GM21381 (cell line): ENCODE measurements at regions not wholly inside any gene's neighbourhood (a gene's known extent, or its start where the extent isn't known, plus 50 kb on each side); places are given as distances from the start of the nearest gene placed in this dataset.
"Not testable (repeated sequence)": the region's sequence is repeated elsewhere in the genome, so short reads cannot be mapped to it uniquely, and the experiment has no call there.

ENCODE experiments used
- ATAC-seq: cut with Tn5 transposase; IDR thresholded peaks from one replicate; pipeline ENCODE4 v1.9.1; 2021; ENCODE audit warnings: mild to moderate bottlenecking, moderate library complexity; ENCODE audit not compliant: unreplicated experiment

DNA sequence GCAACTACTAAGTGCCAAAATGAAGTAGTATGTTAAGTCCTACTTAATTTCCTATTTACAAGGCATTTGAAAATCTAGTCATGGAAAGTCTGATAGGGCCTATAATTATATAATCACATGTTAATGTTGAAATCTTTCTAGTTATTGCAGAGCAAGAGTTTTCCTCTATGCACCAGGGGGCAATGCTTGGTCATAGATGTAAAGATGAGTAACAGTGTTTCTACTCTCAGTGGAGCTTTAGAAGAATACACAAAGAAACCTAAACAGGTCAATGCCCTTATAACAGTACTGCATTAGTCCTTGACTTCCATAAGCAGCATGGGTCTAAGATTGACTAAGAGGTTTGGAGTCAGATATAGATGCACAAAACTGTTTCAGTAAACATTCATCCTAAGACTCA lies 218.7 kb downstream of the KCTD12 start:
- no peak for ATAC-seq

- no peak for ATAC-seq
Observed at GRCh38 chr13:76663592-76664335, 222.4 kb downstream of the KCTD12 start.

- ATAC-seq = not testable (repeated sequence)
Observed at GRCh38 chr13:76659074-76659473, 227.1 kb downstream of the KCTD12 start.

DNA sequence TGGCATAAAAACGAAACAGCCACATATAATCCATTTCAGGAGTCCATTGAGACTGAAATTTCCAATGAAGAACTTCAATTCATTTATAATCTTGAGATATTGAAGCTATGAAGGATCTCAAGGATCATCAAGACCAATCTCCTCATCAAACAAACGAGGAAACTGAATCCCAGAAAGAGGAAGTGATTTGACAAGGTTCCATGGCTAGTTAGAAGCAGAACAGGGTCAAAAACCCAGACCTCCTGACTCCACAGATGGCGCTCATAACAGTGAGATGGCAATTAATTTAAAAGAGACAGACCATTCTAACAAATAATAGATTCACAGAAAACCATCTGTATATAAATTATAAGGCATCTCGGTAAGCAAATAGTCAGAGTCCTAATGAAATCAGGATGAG lies 229.7 kb downstream of the KCTD12 start:
- no peak for ATAC-seq

DNA sequence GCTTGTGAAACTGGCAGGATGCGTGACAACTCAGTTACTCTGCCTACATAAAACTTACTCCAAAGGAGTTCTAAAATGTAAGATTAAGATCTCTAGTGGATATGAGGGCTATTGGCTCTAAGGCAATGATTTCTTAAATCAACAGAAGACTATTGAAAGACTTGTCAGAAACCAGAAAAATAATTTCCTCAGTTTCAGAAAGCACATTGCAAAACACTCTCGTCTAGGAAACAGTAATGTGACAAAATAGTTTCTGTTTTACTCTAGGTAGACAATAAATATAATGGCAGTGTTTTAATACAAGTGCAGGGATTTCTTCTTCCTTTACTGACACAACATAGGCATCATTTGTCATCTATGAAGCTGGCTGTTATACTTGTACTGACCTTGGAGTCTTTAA lies 230.1 kb downstream of the KCTD12 start:
- no peak for ATAC-seq

- no peak for ATAC-seq
Observed at GRCh38 chr13:76654263-76654662, 231.9 kb downstream of the KCTD12 start.

DNA sequence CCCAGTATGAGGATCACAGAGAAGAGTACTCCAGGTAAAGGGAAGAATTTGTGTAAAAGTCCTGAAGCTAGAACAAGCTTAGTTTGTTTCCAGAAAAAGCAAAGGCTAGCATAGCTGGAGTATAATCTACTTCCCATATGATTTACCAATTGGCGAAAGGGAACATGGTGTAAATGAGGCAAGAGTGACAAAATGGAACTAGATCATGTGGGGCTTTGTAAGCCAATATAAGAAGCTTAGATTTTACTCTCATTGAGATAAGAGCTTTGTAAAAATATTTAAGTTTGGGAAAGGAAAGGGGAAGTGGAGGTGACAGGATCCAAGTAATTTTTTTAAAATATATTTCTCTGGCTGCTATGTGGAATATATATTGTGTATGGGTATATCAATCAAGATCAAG lies 234.9 kb downstream of the KCTD12 start:
- no peak for ATAC-seq

DNA sequence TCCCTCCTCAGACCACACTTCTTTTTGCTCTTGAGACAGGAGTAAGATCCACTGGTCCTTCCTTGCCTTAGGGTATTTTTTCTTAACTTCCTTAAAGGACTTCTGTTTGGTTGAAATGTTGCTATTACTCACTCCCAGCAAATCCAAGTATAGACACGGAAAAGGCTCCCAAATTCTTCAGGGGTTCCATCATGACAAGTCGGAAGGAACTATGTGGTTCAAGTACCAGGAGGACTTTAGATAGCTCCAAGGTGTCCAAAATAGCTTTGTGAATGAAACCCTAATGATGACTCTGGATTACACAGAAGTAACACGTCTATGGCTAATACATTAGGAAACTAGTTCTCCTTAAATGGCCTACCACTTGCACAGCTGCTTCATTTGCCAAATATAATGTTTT lies 238.7 kb downstream of the KCTD12 start:
- no peak for ATAC-seq

DNA sequence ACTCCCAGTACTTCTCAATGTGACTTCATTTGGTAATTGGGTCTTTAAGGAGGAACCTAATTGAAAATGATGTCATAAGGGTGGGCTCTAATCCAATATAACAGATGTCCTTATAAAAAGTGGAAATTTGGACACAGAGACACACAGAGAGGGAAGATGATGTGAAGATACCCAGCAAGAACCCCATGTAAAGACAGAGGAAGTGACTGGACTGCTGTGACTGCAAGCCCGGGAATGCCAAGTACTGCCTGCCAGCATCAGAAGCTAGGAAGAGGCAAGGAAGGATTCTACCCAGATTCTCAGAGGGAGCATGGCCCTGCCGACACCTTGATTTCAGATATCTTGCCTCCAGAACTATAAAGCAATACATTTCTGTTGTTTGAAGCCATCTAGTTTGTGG lies 239.3 kb downstream of the KCTD12 start:
- no peak for ATAC-seq

DNA sequence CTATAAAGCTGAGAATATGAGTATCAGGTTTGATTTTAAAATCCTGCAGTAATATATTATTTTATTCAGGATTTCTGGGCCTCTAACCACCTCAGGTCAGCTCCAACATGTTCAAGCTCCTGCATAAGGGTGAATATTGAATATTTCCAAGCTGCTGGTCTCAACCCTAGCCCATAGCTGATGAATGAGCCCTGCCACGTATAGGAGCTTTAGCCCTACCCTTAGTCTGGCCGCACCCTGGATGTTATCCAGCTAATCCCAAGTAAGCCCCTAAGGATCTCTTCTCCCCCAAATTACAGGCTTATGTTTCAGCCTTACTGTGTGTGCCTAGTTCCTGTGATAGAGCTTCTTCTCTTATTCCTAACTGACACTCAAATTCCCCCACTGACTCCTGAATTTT lies 240.6 kb downstream of the KCTD12 start:
- ATAC-seq = no peak

GRCh38 chr13:76644906-76645305 lies 241.3 kb downstream of the KCTD12 start:
- no peak for ATAC-seq

- no peak for ATAC-seq
Observed at GRCh38 chr13:76643596-76643995, 242.6 kb downstream of the KCTD12 start.

DNA sequence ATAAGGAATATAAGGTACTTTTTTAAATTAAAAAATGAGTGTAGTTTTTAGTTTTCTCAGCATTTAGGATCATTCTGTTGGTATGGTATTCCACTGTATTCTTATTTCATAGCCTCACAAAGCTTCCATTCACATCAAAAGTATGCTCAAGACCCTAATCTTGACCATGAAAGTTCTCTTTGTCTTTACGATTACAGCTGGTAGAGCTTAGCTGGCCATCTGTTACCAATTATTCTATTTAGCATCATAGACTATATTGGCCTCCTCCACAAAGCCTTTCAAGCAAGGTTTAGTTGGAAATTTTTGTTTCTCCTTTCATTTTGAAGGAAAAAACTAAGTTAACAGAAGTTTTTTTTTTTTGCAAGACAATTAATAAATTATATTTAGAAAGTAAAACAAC lies 245.1 kb downstream of the KCTD12 start:
- no peak for ATAC-seq

GRCh38 chr13:76638882-76639281 lies 247.3 kb downstream of the KCTD12 start:
- no peak for ATAC-seq

DNA sequence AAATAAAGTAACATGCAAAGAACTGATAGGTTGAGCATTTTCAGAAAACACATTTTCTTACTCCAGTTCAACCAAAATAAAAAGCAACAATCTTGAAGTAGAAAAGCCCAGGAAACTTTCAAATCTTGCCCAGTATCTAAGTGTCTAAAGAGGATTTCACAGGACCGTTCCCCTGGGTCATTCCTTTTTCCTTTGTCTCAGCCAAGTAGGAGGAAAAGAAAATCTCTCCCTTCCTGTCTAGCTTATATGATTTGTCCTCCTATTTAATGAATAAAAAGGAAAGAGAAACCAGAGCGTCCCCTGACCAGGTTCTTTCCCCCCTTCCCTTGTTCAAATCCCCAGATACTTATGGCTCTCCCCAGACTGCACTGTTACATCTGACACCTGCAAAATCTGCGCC lies 248.0 kb downstream of the KCTD12 start:
- no peak for ATAC-seq

DNA sequence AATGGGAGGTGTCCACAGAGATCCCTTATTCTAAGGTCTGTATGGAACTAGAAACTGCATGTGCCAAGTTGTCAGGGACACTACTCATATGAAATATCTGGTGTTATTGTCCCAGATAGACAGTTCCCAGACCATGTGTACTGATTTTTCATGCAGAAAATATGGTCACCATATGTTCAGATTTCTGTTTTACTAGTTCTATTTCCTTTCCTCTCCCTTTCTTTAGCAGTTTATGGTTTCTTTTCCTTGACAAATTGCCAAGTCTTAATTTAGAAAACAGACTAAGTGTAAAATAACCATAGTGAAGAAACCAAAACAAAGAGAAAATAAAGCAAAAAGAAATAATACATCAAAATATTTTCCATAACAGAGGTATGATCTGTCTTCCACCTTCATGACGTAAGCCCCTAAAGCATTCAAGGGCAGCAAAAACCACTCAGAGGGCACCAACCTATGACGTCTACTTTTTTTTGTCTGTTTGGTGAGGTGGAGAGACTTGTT lies 248.5 kb downstream of the KCTD12 start:
- no peak for ATAC-seq

GRCh38 chr13:76636829-76637228 lies 249.4 kb downstream of the KCTD12 start:
- no peak for ATAC-seq

- no peak for ATAC-seq
Observed at GRCh38 chr13:76635232-76636230, 250.7 kb downstream of the KCTD12 start.

DNA sequence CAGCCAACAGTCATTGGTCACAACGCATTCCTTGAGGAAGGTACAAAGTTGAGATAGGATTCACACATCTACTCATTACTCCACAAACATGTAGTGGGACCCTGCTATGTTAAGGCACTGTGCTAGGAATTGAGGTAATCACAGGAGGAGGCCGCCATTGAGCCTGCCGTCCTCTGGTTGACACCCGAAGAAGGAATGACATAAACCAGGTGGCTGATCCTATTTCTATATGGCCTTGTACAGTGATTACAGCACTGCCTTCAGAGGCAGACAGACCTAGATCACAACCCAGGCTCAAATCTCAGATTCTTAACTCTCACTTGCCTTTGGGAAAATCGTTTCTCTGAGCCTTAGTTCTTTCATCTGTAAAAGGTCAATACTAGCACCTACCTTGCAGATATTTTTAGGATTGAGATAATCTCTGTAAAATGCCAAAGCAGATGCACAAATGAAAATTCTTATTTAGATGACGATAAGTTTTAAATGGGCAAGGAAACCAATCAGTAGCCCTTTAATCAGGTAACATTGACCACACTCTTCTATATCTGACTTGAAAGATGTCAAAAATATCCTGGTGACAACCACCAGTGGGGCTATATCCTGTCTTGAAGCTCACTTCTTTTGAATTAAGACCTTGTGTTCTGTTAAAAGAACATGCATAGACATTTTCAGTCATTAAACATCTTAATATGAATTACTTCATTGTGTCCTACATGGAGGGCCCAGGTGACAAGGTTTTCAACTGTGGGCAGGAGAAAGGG lies 251.6 kb downstream of the KCTD12 start:
- ATAC-seq = no peak

DNA sequence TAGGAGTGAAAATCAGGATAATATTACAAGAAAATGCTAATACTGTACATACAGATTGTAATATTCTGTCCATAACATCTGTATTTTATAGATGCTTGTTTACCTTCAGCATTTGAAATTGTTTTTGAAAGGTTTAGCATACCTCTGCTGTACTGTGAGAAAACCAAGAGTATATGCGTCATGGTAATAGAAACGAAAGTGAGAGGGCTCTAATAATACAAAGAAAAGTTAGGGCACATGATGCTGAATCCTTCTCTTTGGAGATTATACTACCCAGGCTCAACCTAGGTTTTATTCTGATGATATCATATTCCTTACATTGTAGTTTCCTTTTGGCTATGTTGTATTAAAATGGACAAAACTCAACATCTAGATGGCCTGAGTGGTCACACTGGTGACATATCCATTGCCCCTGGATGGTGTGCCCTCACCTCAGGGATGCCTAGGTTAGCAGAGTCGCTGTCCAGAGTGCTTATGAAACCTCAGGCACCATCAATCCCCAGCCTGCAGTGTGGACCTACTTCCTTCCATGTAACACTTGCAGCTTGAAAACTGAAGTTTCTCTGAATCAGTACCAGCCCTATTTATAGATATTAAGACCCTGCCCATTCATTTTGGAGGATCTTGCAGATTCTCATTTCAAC lies 253.7 kb downstream of the KCTD12 start:
- no peak for ATAC-seq
